Muscle of back (tissue), 3 donors: ENCODE measurements at regions not wholly inside any gene's neighbourhood (a gene's known extent, or its start where the extent isn't known, plus 50 kb on each side); places are given as distances from the start of the nearest gene placed in this dataset.

Experiments used
- DNase-seq, 3 donors: peaks; one replicate each; pipeline versions ENCODE4 v3.0.0 to v3.0.0-alpha.2; 2013

GRCh38 chr1:103162360-103162759 is 54.0 kb upstream of the COL11A1 start:
- DNase-seq = no peak

GRCh38 chr1:103160281-103160680 is 52.0 kb upstream of the COL11A1 start:
- DNase-seq = peak in 1 of 3 donors; percentile 14
